Heart left ventricle (tissue), 13 donors: ENCODE measurements at regions not wholly inside any gene's neighbourhood (a gene's known extent, or its start where the extent isn't known, plus 50 kb on each side); places are given as distances from the start of the nearest gene placed in this dataset.

Source experiments
- CTCF ChIP-seq, 12 donors: fragments of 200-600 bp; sonication (generic) in 4 of 12; IDR thresholded peaks; one replicate each; pipeline versions ENCODE4 v1.5.0 to v1.8.0; 2018 to 2022; ENCODE audit warnings: antibody characterized with exemption in 12 of 12, mild to moderate bottlenecking in 5 of 12
- POLR2A ChIP-seq, 2 donors: fragments of 450-650 bp; IDR thresholded peaks; one replicate each; pipeline ENCODE4 v1.6.1; 2017; ENCODE audit warnings: antibody characterized with exemption in 2 of 2, mild to moderate bottlenecking in 2 of 2, moderate library complexity in 2 of 2
- donor health status: ischemic (EF 13 %, LVEDD 7.1; RV severe dilation, severe dysfunction).
- donor health status: DM: no; HTN: yes; CAD: no.
- donor health status: DM: no; HTN: no; CAD: no.
- donor health status: ischemic (EF 25% LVEDD 6.9; RV normal size, moderate dysfunction).
- donor health status: ischemic (EF 25% LVEDD 5.7; RV mildly dilated, moderate dysfunction).
- donor health status: ischemic (EF 35%, LVEDD 5.7; RV mildly dilated, moderate dysfunction).
- donor health status: nonischemic (EF 11% LVEDD 7.7; RV severe dilation, severe dysfunction).
- donor health status: DM: yes; HTN: yes; CAD: no.
- donor health status: PGD.
- donor health status: ischemic (EF 29% LVEDD 5.4; RV normal size, mild dysfunction).
- donor health status: nonischemic (EF 23%, LVEDD 6.1; RV moderate dilation, normal function).

- no peak for TF ChIP-seq CTCF (IDR thresholded peaks at IDR 0.05)
- no peak for TF ChIP-seq POLR2A (IDR thresholded peaks at IDR 0.05)
Observed at GRCh38 chr2:16339206-16339605, 326.4 kb downstream of the CYRIA start.
